Activated CD8-positive, alpha-beta T cell treated with anti-CD3 and anti-CD28 coated beads, Interleukin-2, amount 10 ng/mL, durations not matched to agents 7 days and 5 days (primary cell): ENCODE measurements at regions not wholly inside any gene's neighbourhood (a gene's known extent, or its start where the extent isn't known, plus 50 kb on each side); places are given as distances from the start of the nearest gene placed in this dataset.

Experiments
- ATAC-seq: fragments of 150-1000 bp; cut with Tn5 transposase; one replicate; pipeline ENCODE4 v1.10.0; 2021; ENCODE audit warnings: moderate library complexity
- CTCF ChIA-PET: fragments of 350-600 bp; sonication (Branson Sonifier 250); formaldehyde crosslinking; loops from one replicate; lab custom pipeline; 2021; ENCODE audit warnings: antibody characterized with exemption; lab: Charles Lee
- POLR2A ChIA-PET: fragments of 350-600 bp; sonication (Branson Sonifier 250); formaldehyde crosslinking; loops from one replicate; lab custom pipeline; 2021; ENCODE audit warnings: antibody characterized with exemption; lab: Charles Lee
- DNase-seq: peaks from one replicate; pipeline ENCODE4 v3.0.0-alpha.2; 2020
- H3K27ac Mint-ChIP-seq: one replicate; pipeline ENCODE4 v1.8.0; 2021; ENCODE audit warnings: mild to moderate bottlenecking, mixed read lengths
- H3K27me3 Mint-ChIP-seq: one replicate; pipeline ENCODE4 v1.8.0; 2021; ENCODE audit warnings: low read depth, mixed read lengths
- H3K36me3 Mint-ChIP-seq: one replicate; pipeline ENCODE4 v1.8.0; 2021; ENCODE audit warnings: low read depth, mixed read lengths
- H3K4me1 Mint-ChIP-seq: one replicate; pipeline ENCODE4 v1.8.0; 2021; ENCODE audit warnings: low read depth, mixed read lengths
- H3K4me3 Mint-ChIP-seq: one replicate; pipeline ENCODE4 v1.8.0; 2021; ENCODE audit warnings: mild to moderate bottlenecking, mixed read lengths
- H3K9me3 Mint-ChIP-seq: one replicate; pipeline ENCODE4 v1.8.0; 2022; ENCODE audit warnings: mixed read lengths; ENCODE audit not compliant: insufficient read depth

DNA sequence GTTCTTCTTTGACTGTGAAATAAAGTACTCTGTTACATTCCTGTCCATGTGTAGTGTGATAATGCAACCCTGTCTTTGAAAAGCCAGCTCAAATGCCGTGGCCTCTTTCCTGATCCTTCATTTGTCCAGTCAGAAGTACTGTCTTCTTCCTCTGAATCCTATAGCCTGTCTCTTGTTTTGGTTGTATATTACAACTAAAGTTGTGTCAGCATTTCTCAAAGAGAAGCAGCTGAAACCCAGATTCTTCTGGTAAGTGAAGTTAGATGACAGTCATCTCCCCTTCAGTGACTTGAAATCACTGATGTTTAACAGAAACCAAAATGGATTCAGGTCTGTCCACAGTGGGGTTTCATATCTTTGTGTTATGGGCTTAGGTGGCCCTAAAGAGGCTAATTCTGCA lies 196.2 kb downstream of the PCSK1 start:
- Mint-ChIP-seq H3K27ac (no peak overlapping the region), H3K4me3 (no peak overlapping the region), H3K4me1 (no peaks in the 10 kb centered on the region), H3K9me3 (no peaks in the 10 kb centered on the region), H3K27me3 (peaks cover 2% of the 10 kb centered on the region), H3K36me3 (no peaks in the 10 kb centered on the region)
- CTCF ChIA-PET: no interaction called here
- ATAC-seq (no peak), DNase-seq (no peak)
- POLR2A ChIA-PET: no interaction called here

GRCh38 chr5:96236051-96236450 lies 197.0 kb downstream of the PCSK1 start:
- Mint-ChIP-seq H3K4me3 (no peak overlapping the region), H3K9me3 (no peaks in the 10 kb centered on the region), H3K36me3 (no peaks in the 10 kb centered on the region), H3K27ac (no peak overlapping the region), H3K27me3 (peaks cover 2% of the 10 kb centered on the region), H3K4me1 (no peaks in the 10 kb centered on the region)
- DNase-seq (no peak), ATAC-seq (no peak)
- ChIA-PET CTCF (no interaction called here), POLR2A (no interaction called here)

DNA sequence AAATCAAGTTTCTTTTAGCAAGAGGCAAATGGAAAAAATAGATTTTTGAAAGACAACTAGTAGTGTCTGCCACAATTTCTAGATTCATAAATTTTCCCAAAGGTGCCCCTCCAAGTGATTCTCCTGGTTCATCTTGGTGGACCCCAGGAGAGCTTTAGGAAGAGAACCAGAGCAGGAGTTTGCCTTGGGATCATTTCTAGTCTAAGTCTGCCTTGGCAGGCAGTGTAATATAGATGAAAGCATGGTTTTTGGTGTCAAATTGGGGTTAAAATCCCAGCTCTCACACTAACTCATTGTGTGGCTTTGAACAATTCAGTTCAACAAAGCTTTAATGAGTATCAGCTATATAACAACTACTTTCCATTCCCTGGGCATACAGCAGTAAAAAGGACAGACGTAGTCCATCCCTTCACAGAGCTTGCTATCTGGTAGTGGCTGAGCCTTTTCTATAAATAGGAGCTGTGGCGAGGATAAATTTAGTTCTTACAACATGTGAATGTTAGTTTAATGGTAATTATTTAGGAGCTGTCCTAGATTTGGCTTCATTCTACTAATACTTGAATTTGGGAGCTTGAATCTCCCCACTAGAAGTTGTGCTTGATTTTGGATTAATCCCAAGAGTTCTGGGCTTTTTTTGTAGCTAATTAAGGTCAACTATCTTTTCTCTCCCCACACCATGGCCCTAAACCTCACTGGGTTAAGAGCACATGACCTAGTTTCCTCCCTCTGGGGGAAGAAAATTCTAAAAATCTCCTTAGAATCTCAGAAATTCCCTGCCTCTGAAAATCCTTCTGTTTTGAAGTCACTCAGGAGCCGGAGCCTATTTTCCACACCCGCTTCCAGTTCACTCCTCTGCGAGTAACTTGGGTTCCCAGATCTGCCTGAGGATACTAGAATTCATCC lies 197.8 kb downstream of the PCSK1 start:
- H3K9me3 Mint-ChIP-seq: no peaks in the 10 kb centered on the region
- H3K4me1 Mint-ChIP-seq: no peaks in the 10 kb centered on the region
- DNase-seq (no peak), ATAC-seq (no peak)
- no peak overlapping the region for H3K27ac Mint-ChIP-seq
- H3K27me3 Mint-ChIP-seq: peaks cover 2% of the 10 kb centered on the region
- CTCF ChIA-PET: interaction anchor here (1.1 kb wide), 1 partner anchor 17 kb away, joined by 3 read pairs; no protein-coding TSS in a partner anchor
- POLR2A ChIA-PET: no interaction called here
- H3K36me3 Mint-ChIP-seq: no peaks in the 10 kb centered on the region
- no peak overlapping the region for H3K4me3 Mint-ChIP-seq

GRCh38 chr5:96232602-96233001 lies 200.4 kb downstream of the PCSK1 start:
- POLR2A ChIA-PET: no interaction called here
- no peaks in the 10 kb centered on the region for H3K9me3 Mint-ChIP-seq
- CTCF ChIA-PET: no interaction called here
- H3K36me3 Mint-ChIP-seq: no peaks in the 10 kb centered on the region
- H3K27me3 Mint-ChIP-seq: peaks cover 4% of the 10 kb centered on the region
- H3K4me1 Mint-ChIP-seq: no peaks in the 10 kb centered on the region
- no peak overlapping the region for H3K27ac Mint-ChIP-seq
- ATAC-seq: no peak
- DNase-seq: no peak
- H3K4me3 Mint-ChIP-seq: no peak overlapping the region

- DNase-seq: no peak
- ChIA-PET CTCF (no interaction called here), POLR2A (no interaction called here)
- no peak overlapping the region for H3K4me3 Mint-ChIP-seq
- ATAC-seq: no peak
- H3K9me3 Mint-ChIP-seq: no peaks in the 10 kb centered on the region
- no peaks in the 10 kb centered on the region for H3K4me1 Mint-ChIP-seq
- H3K36me3 Mint-ChIP-seq: no peaks in the 10 kb centered on the region
- H3K27ac Mint-ChIP-seq: no peak overlapping the region
- peaks cover 3% of the 10 kb centered on the region for H3K27me3 Mint-ChIP-seq
These were observed 203.9 kb downstream of the PCSK1 start for GRCh38 chr5:96229188-96229587.

GRCh38 chr5:96228408-96228807 lies 204.6 kb downstream of the PCSK1 start:
- DNase-seq (no peak), ATAC-seq (no peak)
- Mint-ChIP-seq H3K27ac (no peak overlapping the region), H3K9me3 (no peaks in the 10 kb centered on the region), H3K27me3 (peaks cover 2% of the 10 kb centered on the region), H3K4me1 (no peaks in the 10 kb centered on the region), H3K4me3 (no peak overlapping the region), H3K36me3 (no peaks in the 10 kb centered on the region)
- CTCF ChIA-PET: no interaction called here
- POLR2A ChIA-PET: no interaction called here

DNA sequence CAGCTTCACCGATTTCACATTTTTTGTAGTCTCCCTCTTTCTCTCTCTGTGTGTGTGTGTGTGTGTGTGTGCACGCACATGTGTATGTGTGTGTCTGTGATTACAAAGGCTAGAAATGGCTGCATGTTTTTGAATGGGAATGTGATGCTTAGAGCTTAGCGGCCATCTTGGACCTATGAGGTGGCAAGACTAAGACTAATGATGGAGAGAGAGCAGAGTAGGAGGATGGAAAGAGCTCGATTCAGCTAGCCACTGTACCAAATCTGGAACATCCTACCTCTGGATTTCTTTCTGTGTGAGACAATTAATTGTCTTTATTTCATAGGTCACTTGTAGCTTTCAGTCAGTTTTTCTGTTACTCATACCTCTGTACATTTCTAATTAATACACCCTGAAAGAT lies 205.1 kb downstream of the PCSK1 start:
- no peak overlapping the region for H3K4me3 Mint-ChIP-seq
- H3K9me3 Mint-ChIP-seq: no peaks in the 10 kb centered on the region
- POLR2A ChIA-PET: no interaction called here
- ATAC-seq (no peak), DNase-seq (no peak)
- no peaks in the 10 kb centered on the region for H3K36me3 Mint-ChIP-seq
- H3K27me3 Mint-ChIP-seq: peaks cover 2% of the 10 kb centered on the region
- H3K27ac Mint-ChIP-seq: no peak overlapping the region
- no peaks in the 10 kb centered on the region for H3K4me1 Mint-ChIP-seq
- CTCF ChIA-PET: no interaction called here

DNA sequence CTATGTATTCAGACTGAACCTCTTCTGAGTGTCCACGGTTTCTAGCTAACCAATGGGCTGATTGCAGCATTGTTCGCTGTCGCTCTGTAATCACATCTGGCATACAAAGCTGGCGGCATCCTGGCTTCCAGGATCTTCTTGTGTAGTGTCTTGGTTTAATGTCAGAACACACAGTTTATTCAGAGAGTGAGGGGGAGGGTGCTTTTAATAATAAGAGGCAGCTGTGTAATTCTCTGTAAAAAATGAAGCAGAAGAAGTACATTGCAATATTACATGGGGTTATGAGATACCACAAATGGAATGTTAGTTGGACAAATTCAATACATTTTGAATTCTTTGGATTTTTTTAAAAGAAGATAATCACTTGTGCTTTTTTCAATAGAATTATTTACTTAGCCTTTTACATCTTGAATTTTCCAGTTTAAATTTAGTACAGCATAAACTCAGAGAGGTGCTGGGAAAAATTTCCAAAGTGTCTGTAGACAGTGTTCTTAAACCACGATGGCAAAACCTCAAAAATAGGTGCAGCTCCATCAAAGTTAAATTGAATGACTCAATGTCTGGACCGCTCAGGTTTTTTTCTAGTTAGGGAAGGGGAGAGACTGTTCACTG lies 206.0 kb downstream of the PCSK1 start:
- no peak overlapping the region for H3K27ac Mint-ChIP-seq
- POLR2A ChIA-PET: no interaction called here
- H3K4me3 Mint-ChIP-seq: no peak overlapping the region
- no peak for ATAC-seq
- peaks cover 4% of the 10 kb centered on the region for H3K27me3 Mint-ChIP-seq
- H3K9me3 Mint-ChIP-seq: no peaks in the 10 kb centered on the region
- CTCF ChIA-PET: no interaction called here
- no peak for DNase-seq
- H3K36me3 Mint-ChIP-seq: no peaks in the 10 kb centered on the region
- no peaks in the 10 kb centered on the region for H3K4me1 Mint-ChIP-seq

DNA sequence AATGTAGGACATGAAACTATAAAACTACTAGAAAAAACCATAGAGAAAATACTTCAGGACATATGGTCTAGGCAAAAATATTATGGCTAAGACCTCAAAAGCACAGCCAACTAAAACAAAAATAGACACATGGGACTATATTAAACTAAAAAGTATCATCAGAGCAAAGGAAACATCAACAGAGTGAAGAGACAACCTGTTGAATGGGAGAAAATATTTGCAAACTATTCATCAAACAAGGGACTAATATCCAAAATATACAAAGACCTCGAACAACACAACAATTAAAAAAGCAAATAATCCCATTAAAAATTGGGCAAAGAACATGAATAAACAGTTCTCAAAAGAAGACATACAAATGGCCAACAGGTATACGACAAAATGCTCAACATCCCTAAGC lies 210.9 kb downstream of the PCSK1 start:
- ATAC-seq: no peak
- Mint-ChIP-seq H3K27ac (no peak overlapping the region), H3K4me1 (no peaks in the 10 kb centered on the region), H3K27me3 (peaks cover 3% of the 10 kb centered on the region), H3K36me3 (no peaks in the 10 kb centered on the region), H3K9me3 (no peaks in the 10 kb centered on the region), H3K4me3 (no peak overlapping the region)
- ChIA-PET POLR2A (no interaction called here), CTCF (no interaction called here)
- DNase-seq: no peak

DNA sequence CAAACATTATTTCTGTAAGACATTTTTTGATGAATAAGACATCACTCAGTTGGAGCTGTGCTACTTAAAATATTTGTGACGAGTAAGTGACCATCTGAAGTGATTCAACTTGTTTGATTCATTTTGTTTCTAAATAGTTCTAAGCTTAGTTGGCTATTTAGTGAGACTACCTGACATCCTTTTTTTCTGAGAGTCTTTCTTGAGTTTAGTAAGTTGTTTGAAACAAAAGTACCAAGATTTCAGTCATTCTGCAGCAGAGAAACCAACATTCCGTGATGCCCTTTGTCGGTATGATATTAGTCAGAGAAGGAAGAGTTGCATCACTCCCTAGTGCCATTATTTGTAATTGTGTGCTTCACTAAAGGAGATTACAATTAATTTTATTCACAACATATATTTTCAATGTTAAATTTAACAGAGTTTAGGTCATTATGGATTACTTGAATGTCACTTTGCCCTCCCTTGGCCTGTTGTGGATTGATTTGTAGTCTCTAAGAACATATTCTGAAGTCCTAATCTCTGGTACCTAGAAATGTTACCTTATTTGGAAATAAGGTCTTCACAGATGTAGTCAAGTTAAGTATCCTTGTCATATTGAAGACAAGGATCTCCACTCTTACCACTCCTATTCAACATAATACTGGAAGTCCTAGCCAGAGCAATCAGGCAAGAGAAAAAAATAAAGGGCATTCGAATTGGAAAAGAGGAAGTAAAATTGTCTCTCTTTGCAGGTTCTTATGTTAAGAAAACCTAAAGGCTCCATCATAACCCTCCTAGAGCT lies 212.2 kb downstream of the PCSK1 start:
- ChIA-PET POLR2A (no interaction called here), CTCF (interaction anchor here (0.7 kb wide), 1 partner anchor 20 kb away, joined by 3 read pairs; no protein-coding TSS in a partner anchor)
- Mint-ChIP-seq H3K9me3 (no peaks in the 10 kb centered on the region), H3K36me3 (no peaks in the 10 kb centered on the region), H3K27me3 (peaks cover 3% of the 10 kb centered on the region), H3K4me1 (no peaks in the 10 kb centered on the region), H3K4me3 (no peak overlapping the region), H3K27ac (no peak overlapping the region)
- no peak for DNase-seq
- no peak for ATAC-seq

DNA sequence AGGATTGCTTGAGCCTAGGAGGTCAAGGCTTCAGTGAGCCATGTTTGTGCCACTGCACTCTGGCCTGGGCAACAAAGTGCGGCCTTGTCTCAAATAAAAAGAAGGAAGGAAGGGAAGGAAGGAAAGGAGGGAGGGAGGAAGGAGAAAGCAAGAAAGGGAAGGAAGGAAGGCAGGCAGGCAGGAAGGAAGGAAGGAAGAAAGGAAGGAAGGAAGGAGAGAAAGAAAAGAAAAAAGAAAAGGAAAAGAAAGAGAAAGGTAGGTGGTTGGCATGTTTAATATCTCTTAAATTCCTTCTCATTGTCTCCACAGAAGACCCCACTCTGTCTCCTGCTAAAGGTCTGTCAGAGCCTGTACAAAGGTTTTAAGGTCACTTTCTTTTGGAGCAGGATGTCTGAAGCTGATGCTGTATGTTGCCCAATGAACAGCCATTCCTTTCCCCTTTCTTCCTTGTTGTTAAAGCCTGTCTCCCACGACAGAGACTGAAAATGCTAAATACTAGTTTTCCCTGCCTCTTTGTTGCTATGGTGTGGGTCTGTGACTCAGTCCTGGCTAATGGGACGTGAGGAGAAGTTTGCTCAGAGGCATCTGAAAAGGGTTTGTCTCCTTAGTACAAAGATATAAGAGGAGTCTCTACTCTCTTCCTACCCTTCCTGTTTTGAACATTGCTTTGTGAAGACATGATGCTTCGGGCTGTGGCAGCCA lies 213.3 kb downstream of the PCSK1 start:
- Mint-ChIP-seq H3K4me3 (no peak overlapping the region), H3K9me3 (no peaks in the 10 kb centered on the region), H3K4me1 (no peaks in the 10 kb centered on the region), H3K27ac (no peak overlapping the region), H3K36me3 (no peaks in the 10 kb centered on the region), H3K27me3 (peaks cover 3% of the 10 kb centered on the region)
- no peak for ATAC-seq
- ChIA-PET POLR2A (no interaction called here), CTCF (interaction anchor here (0.7 kb wide), 1 partner anchor 18 kb away, joined by 3 read pairs; no protein-coding TSS in a partner anchor)
- no peak for DNase-seq
